ENCODE measurements at regions not wholly inside any gene's neighbourhood (a gene's known extent, or its start where the extent isn't known, plus 50 kb on each side); places are given as distances from the start of the nearest gene placed in this dataset.

DNA sequence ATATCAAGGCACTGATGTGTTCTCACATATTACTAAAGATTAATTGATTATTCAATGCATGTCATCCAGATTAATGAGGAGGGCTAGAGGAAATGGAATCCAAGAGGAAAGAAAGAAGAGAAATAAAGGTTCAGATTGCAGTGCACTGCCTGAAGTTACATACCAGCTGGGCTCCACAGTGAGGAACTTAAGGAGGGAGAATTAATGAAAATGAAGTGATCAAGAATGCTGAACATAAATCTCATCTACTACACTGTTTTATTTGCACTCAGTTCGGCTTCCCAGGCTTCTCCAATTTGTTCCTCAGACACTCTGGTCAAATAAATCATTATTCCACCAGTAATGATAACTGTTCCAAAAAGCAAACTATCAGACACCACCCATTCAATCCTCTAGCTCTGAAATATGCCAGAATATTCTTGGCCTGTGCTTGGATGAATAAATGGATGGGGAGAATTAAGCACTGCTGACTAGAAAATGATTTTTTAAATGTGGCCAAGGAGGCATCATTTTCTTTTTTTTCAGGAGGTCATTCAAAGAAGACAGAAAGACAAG, 88.6 kb upstream of the FBN2 start:
- TF ChIP-seq POLR2A (IDR thresholded peaks at IDR 0.05) = no peak
- TF ChIP-seq, protein P1, sequence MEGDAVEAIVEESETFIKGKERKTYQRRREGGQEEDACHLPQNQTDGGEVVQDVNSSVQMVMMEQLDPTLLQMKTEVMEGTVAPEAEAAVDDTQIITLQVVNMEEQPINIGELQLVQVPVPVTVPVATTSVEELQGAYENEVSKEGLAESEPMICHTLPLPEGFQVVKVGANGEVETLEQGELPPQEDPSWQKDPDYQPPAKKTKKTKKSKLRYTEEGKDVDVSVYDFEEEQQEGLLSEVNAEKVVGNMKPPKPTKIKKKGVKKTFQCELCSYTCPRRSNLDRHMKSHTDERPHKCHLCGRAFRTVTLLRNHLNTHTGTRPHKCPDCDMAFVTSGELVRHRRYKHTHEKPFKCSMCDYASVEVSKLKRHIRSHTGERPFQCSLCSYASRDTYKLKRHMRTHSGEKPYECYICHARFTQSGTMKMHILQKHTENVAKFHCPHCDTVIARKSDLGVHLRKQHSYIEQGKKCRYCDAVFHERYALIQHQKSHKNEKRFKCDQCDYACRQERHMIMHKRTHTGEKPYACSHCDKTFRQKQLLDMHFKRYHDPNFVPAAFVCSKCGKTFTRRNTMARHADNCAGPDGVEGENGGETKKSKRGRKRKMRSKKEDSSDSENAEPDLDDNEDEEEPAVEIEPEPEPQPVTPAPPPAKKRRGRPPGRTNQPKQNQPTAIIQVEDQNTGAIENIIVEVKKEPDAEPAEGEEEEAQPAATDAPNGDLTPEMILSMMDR (IDR thresholded peaks at IDR 0.05) = no peak

Measured in thyroid gland (tissue), 4 donors.